Iris pigment epithelial cell (primary cell): ENCODE measurements at regions not wholly inside any gene's neighbourhood (a gene's known extent, or its start where the extent isn't known, plus 50 kb on each side); places are given as distances from the start of the nearest gene placed in this dataset.
A peak's percentile ranks its signal among the peaks of the same experiment; 100 is the strongest.

Experiments
- DNase-seq: peaks from one replicate; pipeline ENCODE4 v3.0.0-alpha.2; 2011; ENCODE audit warnings: low read depth

GRCh38 chr2:221063568-221063967 is 508.5 kb downstream of the EPHA4 start:
- DNase-seq: no peak

GRCh38 chr2:221064058-221064854 is 507.8 kb downstream of the EPHA4 start:
- no peak for DNase-seq

- no peak for DNase-seq
Observed at GRCh38 chr2:221064880-221065279, 507.2 kb downstream of the EPHA4 start.

GRCh38 chr2:221068123-221068522 is 504.0 kb downstream of the EPHA4 start:
- no peak for DNase-seq

GRCh38 chr2:221070106-221070505 is 502.0 kb downstream of the EPHA4 start:
- no peak for DNase-seq

GRCh38 chr2:221073326-221074049 is 498.6 kb downstream of the EPHA4 start:
- no peak for DNase-seq

GRCh38 chr2:221074238-221074637 is 497.9 kb downstream of the EPHA4 start:
- DNase-seq: no peak

- peak; percentile 63 for DNase-seq
Observed at GRCh38 chr2:221075203-221075602, 496.9 kb downstream of the EPHA4 start.

- no peak for DNase-seq
Observed at GRCh38 chr2:221077251-221077650, 494.9 kb downstream of the EPHA4 start.

GRCh38 chr2:221077799-221078198 is 494.3 kb downstream of the EPHA4 start:
- DNase-seq: no peak

GRCh38 chr2:221085341-221085900 is 486.7 kb downstream of the EPHA4 start:
- DNase-seq: no peak

- no peak for DNase-seq
Observed at GRCh38 chr2:221085936-221086335, 486.2 kb downstream of the EPHA4 start.

GRCh38 chr2:221087779-221088178 is 484.3 kb downstream of the EPHA4 start:
- no peak for DNase-seq

GRCh38 chr2:221088506-221088905 is 483.6 kb downstream of the EPHA4 start:
- DNase-seq: no peak

- DNase-seq: no peak
Observed at GRCh38 chr2:221095356-221095755, 476.7 kb downstream of the EPHA4 start.

- DNase-seq: no peak
Observed at GRCh38 chr2:221096706-221097567, 475.2 kb downstream of the EPHA4 start.

- DNase-seq: peak; percentile 48
Observed at GRCh38 chr2:221097568-221097915, 474.6 kb downstream of the EPHA4 start.

GRCh38 chr2:221097949-221098348 is 474.2 kb downstream of the EPHA4 start:
- DNase-seq: no peak

GRCh38 chr2:221100467-221101089 is 471.5 kb downstream of the EPHA4 start:
- DNase-seq: no peak

GRCh38 chr2:221102896-221103688 is 469.0 kb downstream of the EPHA4 start:
- no peak for DNase-seq

- DNase-seq: no peak
Observed at GRCh38 chr2:221103930-221104329, 468.2 kb downstream of the EPHA4 start.
